H1 (cell line): ENCODE measurements at regions not wholly inside any gene's neighbourhood (a gene's known extent, or its start where the extent isn't known, plus 50 kb on each side); places are given as distances from the start of the nearest gene placed in this dataset.
"Not testable (repeated sequence)": the region's sequence is repeated elsewhere in the genome, so short reads cannot be mapped to it uniquely, and the experiment has no call there.

Experiments
- CTCF ChIA-PET: fragments of 300-600 bp; sonication (Branson Sonifier 250); formaldehyde crosslinking; loops from one replicate; lab custom pipeline; 2021; ENCODE audit not compliant: partially characterized antibody; lab: Charles Lee
- POLR2A ChIA-PET: fragments of 300-600 bp; sonication (Branson Sonifier 250); formaldehyde crosslinking; loops from one replicate; lab custom pipeline; 2021; ENCODE audit warnings: inconsistent platforms; ENCODE audit not compliant: partially characterized antibody; lab: Charles Lee
- DNase-seq, 2 experiments: peaks; one replicate each; pipeline versions ENCODE4 v3.0.0 to v3.0.0-alpha.2; 2010 to 2022; ENCODE audit warnings: low spot score in 2 of 2, low read depth in 1 of 2, mixed read lengths in 1 of 2
- FAIRE-seq: peaks from 2 replicates; lab custom pipeline; 2011; peaks lifted over from hg19 to GRCh38; lab: Jason Lieb, UNC
- H2AFZ ChIP-seq: 2 replicates; pipeline ENCODE4 v1.8.1; 2012; ENCODE audit warnings: low read length, inconsistent platforms
- H2AK5ac ChIP-seq: 2 replicates; pipeline ENCODE4 v1.6.1; 2013; ENCODE audit warnings: low read depth, low read length
- H2BK120ac ChIP-seq: replicated peaks from 2 replicates; pipeline ENCODE3; 2013; ENCODE audit warnings: low read depth, low read length, inconsistent platforms
- H2BK12ac ChIP-seq: 2 replicates; pipeline ENCODE4 v1.6.1; 2013; ENCODE audit warnings: low read depth, low read length
- H2BK15ac ChIP-seq: 2 replicates; pipeline ENCODE4 v1.6.1; 2013; ENCODE audit warnings: low read length
- H2BK20ac ChIP-seq: 2 replicates; pipeline ENCODE4 v1.6.1; 2013; ENCODE audit warnings: low read length
- H2BK5ac ChIP-seq: 2 replicates; pipeline ENCODE4 v1.6.1; 2013; ENCODE audit warnings: low read depth, low read length
- H3K14ac ChIP-seq: 2 replicates; pipeline ENCODE4 v1.6.1; 2013; ENCODE audit warnings: inconsistent platforms; ENCODE audit not compliant: insufficient read length
- H3K18ac ChIP-seq: 2 replicates; pipeline ENCODE4 v1.6.1; 2013; ENCODE audit warnings: low read length; ENCODE audit errors: extremely low read depth
- H3K23ac ChIP-seq: 2 replicates; pipeline ENCODE4 v1.6.1; 2013; ENCODE audit warnings: inconsistent platforms; ENCODE audit not compliant: insufficient read length
- H3K23me2 ChIP-seq: 2 replicates; pipeline ENCODE4 v1.6.1; 2013; ENCODE audit warnings: low read depth, low read length
- H3K27ac ChIP-seq: 2 replicates; pipeline ENCODE4 v1.6.1; 2011; ENCODE audit warnings: low read depth, low read length, inconsistent platforms
- H3K27me3 ChIP-seq, 4 experiments: replicated peaks in 1 of 4; 1 replicate in 1 of 4; 2 replicates in 3 of 4; pipeline versions ENCODE4 v1.6.1 to v1.8.1; 2011 to 2013; ENCODE audit warnings: low read length in 3 of 4, mild to moderate bottlenecking in 3 of 4, inconsistent platforms in 2 of 4, mixed read lengths in 2 of 4, moderate library complexity in 1 of 4; ENCODE audit not compliant: control insufficient read depth in 3 of 4, insufficient read depth in 3 of 4; ENCODE audit errors: extremely low read depth in 1 of 4
- H3K36me3 ChIP-seq, 4 experiments: 2 replicates each; pipeline versions ENCODE4 v1.6.1 to v1.8.1; 2011 to 2013; ENCODE audit warnings: mild to moderate bottlenecking in 4 of 4, low read length in 3 of 4, moderate library complexity in 2 of 4, control low read depth in 1 of 4, inconsistent platforms in 1 of 4; ENCODE audit not compliant: insufficient read depth in 4 of 4, control insufficient read depth in 2 of 4
- H3K4ac ChIP-seq: replicated peaks from 2 replicates; pipeline ENCODE3; 2013; ENCODE audit warnings: low read length, low read depth, mixed read lengths, inconsistent platforms; ENCODE audit not compliant: insufficient read length
- H3K4me1 ChIP-seq, 4 experiments: replicated peaks in 1 of 4; 1 replicate in 1 of 4; 2 replicates in 3 of 4; pipeline versions ENCODE4 v1.6.1 to v1.8.1; 2011 to 2013; ENCODE audit warnings: low read length in 3 of 4, inconsistent platforms in 2 of 4, mixed read lengths in 1 of 4; ENCODE audit not compliant: insufficient read depth in 4 of 4, control insufficient read depth in 3 of 4
- H3K4me2 ChIP-seq, 2 experiments: 2 replicates each; pipeline versions ENCODE4 v1.6.1 to v1.8.1; 2011 to 2013; ENCODE audit warnings: low read depth in 2 of 2, low read length in 2 of 2, control low read depth in 1 of 2, inconsistent platforms in 1 of 2, mild to moderate bottlenecking in 1 of 2; ENCODE audit not compliant: insufficient read depth in 1 of 2
- H3K4me3 ChIP-seq, 4 experiments: fragments of 200-600, 300-600 bp in 1 of 4; sonication (generic), shearing (Covaris generic), sonication (Bioruptor Twin) in 1 of 4; 2 replicates each; pipeline versions ENCODE4 v1.5.1 to v1.8.1; 2011 to 2016; ENCODE audit warnings: low read length in 4 of 4, low read depth in 3 of 4, control low read depth in 2 of 4, inconsistent platforms in 2 of 4, mild to moderate bottlenecking in 2 of 4, mixed read lengths in 1 of 4, moderate library complexity in 1 of 4; ENCODE audit not compliant: insufficient read depth in 2 of 4; ENCODE audit errors: extremely low read depth in 1 of 4
- H3K56ac ChIP-seq: replicated peaks from 2 replicates; pipeline ENCODE3; 2013; ENCODE audit warnings: low read depth, mild to moderate bottlenecking, mixed read lengths, low read length, inconsistent platforms; ENCODE audit not compliant: insufficient read length
- H3K79me1 ChIP-seq: 2 replicates; pipeline ENCODE4 v1.6.1; 2013; ENCODE audit warnings: low read depth, low read length, control low read depth
- H3K79me2 ChIP-seq, 2 experiments: 2 replicates each; pipeline versions ENCODE4 v1.6.1 to v1.8.1; 2012 to 2013; ENCODE audit warnings: low read length in 2 of 2, mild to moderate bottlenecking in 2 of 2, inconsistent platforms in 1 of 2; ENCODE audit not compliant: insufficient read depth in 2 of 2, control insufficient read depth in 1 of 2
- H3K9ac ChIP-seq, 4 experiments: replicated peaks in 1 of 4; 1 replicate in 1 of 4; 2 replicates in 3 of 4; pipeline versions ENCODE4 v1.6.1 to v1.8.1; 2011 to 2013; ENCODE audit warnings: low read depth in 3 of 4, low read length in 3 of 4, control low read depth in 2 of 4, mild to moderate bottlenecking in 2 of 4, moderate library complexity in 2 of 4, inconsistent platforms in 1 of 4; ENCODE audit errors: extremely low read depth in 1 of 4
- H3K9me3 ChIP-seq, 2 experiments: 2 replicates each; pipeline versions ENCODE4 v1.6.1 to v1.8.1; 2012 to 2013; ENCODE audit warnings: mild to moderate bottlenecking in 2 of 2, moderate library complexity in 2 of 2, control low read depth in 1 of 2, inconsistent platforms in 1 of 2, low read depth in 1 of 2, low read length in 1 of 2, mixed read lengths in 1 of 2; ENCODE audit not compliant: insufficient read depth in 2 of 2
- H4K20me1 ChIP-seq, 2 experiments: replicated peaks in 1 of 2; 2 replicates each; pipeline versions ENCODE3 to v1.8.1; 2011 to 2013; ENCODE audit warnings: inconsistent platforms in 2 of 2, low read length in 2 of 2, mild to moderate bottlenecking in 1 of 2; ENCODE audit not compliant: insufficient read depth in 2 of 2, control insufficient read depth in 1 of 2
- H4K5ac ChIP-seq: 2 replicates; pipeline ENCODE4 v1.6.1; 2013; ENCODE audit warnings: low read length, low read depth, mixed read lengths, inconsistent platforms; ENCODE audit not compliant: insufficient read length
- H4K8ac ChIP-seq: 2 replicates; pipeline ENCODE4 v1.8.0; 2013; ENCODE audit warnings: mild to moderate bottlenecking, moderate library complexity, low read length, inconsistent platforms; ENCODE audit not compliant: insufficient read depth; ENCODE audit errors: extremely low read depth
- H4K91ac ChIP-seq: replicated peaks from 2 replicates; pipeline ENCODE3; 2013; ENCODE audit warnings: low read length, mixed read lengths, inconsistent platforms; ENCODE audit not compliant: insufficient read length
- WGBS, 2 experiments: shearing (Covaris generic) in 1 of 2; methylation state at CpG; one replicate each; pipeline versions ENCODE4 v1.1.6 to v1.1.7; 2013 to 2015; ENCODE audit warnings: low lambda C conversion rate in 2 of 2, mixed read lengths in 2 of 2, inconsistent platforms in 1 of 2, low coverage in 1 of 2, missing lambda C conversion rate in 1 of 2; ENCODE audit not compliant: insufficient replicate concordance in 2 of 2, insufficient coverage in 1 of 2, insufficient read length in 1 of 2; ENCODE audit errors: extremely low coverage in 1 of 2, missing lambda C conversion rate in 1 of 2; 5-methylcytosine and 5-hydroxymethylcytosine counted together

- H3K79me1 ChIP-seq, H4K20me1 ChIP-seq, H3K9me3 ChIP-seq, FAIRE-seq, H3K23ac ChIP-seq, H2BK15ac ChIP-seq, DNase-seq, H3K36me3 ChIP-seq, POLR2A ChIA-PET, CTCF ChIA-PET, H3K4ac ChIP-seq, H2AK5ac ChIP-seq, H3K4me2 ChIP-seq, H4K5ac ChIP-seq, H3K56ac ChIP-seq, H3K4me1 ChIP-seq, H4K91ac ChIP-seq, H3K9ac ChIP-seq, H2BK5ac ChIP-seq, H2BK120ac ChIP-seq, H4K8ac ChIP-seq, H2BK12ac ChIP-seq, H2AFZ ChIP-seq, H3K27ac ChIP-seq, H3K79me2 ChIP-seq, H3K14ac ChIP-seq, H3K4me3 ChIP-seq, H3K23me2 ChIP-seq, H2BK20ac ChIP-seq, H3K18ac ChIP-seq, H3K27me3 ChIP-seq: not testable (repeated sequence)
- 94% methylated on average over 2 of the region's 2 CpGs; no CpG with 5 or more reads in 1 of the 2 experiments for WGBS, 2 experiments
Measured at GRCh38 chr3:31115531-31115930, 221.1 kb upstream of the GADL1 start.
